B cell (primary cell): ENCODE measurements at regions not wholly inside any gene's neighbourhood (a gene's known extent, or its start where the extent isn't known, plus 50 kb on each side); places are given as distances from the start of the nearest gene placed in this dataset.

Experiments
- CTCF ChIP-seq: fragments of 200-600 bp; IDR thresholded peaks from one replicate; pipeline ENCODE4 v1.8.0; 2022; ENCODE audit warnings: antibody characterized with exemption, mild to moderate bottlenecking
- EZH2 ChIP-seq: IDR thresholded peaks from 2 replicates; pipeline ENCODE4 v1.6.1; 2012; ENCODE audit warnings: borderline replicate concordance, low read depth, mild to moderate bottlenecking, moderate library complexity, low read length; ENCODE audit not compliant: insufficient read depth, poor library complexity, severe bottlenecking

DNA sequence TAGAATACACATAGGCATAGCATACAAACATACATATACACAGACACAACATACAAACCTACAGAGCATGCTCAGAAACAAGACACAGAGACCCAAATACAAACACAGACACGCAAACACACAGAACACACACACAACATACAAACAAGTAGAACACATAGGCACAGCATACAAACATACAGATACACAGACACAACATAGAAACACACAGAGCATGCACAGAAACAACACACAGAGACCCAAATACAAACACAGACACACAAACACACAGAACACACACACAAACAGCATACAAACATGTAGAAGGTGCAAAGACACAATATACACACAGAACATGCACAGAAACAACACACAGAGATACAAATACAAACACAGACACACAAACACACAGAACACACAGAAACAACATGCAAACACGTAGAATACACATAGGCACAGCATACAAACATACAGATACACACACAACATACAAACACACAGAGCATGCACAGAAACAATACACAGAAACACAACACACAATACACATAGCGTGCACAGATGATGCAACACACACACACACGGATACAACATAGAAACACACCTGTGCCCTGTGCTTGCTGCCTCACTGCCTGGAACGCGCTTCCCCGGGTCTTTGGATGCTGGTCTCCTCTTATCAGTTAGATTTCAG is 469.0 kb upstream of the CDH4 start:
- no peak for TF ChIP-seq CTCF
- no peak for TF ChIP-seq EZH2
